ENCODE measurements at regions not wholly inside any gene's neighbourhood (a gene's known extent, or its start where the extent isn't known, plus 50 kb on each side); places are given as distances from the start of the nearest gene placed in this dataset.
"Not testable (repeated sequence)": the region's sequence is repeated elsewhere in the genome, so short reads cannot be mapped to it uniquely, and the experiment has no call there.

- TF ChIP-seq, protein P1, sequence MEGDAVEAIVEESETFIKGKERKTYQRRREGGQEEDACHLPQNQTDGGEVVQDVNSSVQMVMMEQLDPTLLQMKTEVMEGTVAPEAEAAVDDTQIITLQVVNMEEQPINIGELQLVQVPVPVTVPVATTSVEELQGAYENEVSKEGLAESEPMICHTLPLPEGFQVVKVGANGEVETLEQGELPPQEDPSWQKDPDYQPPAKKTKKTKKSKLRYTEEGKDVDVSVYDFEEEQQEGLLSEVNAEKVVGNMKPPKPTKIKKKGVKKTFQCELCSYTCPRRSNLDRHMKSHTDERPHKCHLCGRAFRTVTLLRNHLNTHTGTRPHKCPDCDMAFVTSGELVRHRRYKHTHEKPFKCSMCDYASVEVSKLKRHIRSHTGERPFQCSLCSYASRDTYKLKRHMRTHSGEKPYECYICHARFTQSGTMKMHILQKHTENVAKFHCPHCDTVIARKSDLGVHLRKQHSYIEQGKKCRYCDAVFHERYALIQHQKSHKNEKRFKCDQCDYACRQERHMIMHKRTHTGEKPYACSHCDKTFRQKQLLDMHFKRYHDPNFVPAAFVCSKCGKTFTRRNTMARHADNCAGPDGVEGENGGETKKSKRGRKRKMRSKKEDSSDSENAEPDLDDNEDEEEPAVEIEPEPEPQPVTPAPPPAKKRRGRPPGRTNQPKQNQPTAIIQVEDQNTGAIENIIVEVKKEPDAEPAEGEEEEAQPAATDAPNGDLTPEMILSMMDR (conservative IDR thresholded peaks at IDR 0.05; ENCODE audit: low read length): not testable (repeated sequence)
- TF ChIP-seq EZH2phosphoT487 (IDR thresholded peaks at IDR 0.05; ENCODE audit: borderline replicate concordance): not testable (repeated sequence)
Measured at GRCh38 chr1:96595530-96595929, 126.1 kb upstream of the PTBP2 start.
